ENCODE measurements at regions not wholly inside any gene's neighbourhood (a gene's known extent, or its start where the extent isn't known, plus 50 kb on each side); places are given as distances from the start of the nearest gene placed in this dataset.
"Not testable (repeated sequence)": the region's sequence is repeated elsewhere in the genome, so short reads cannot be mapped to it uniquely, and the experiment has no call there.

- DNase-seq (ENCODE audit: low spot score) = no peak
Measured at GRCh38 chr3:20836801-20837200, 650.8 kb upstream of the SGO1 start.

- DNase-seq (ENCODE audit: low spot score) = no peak
Measured at GRCh38 chr3:20832963-20833362, 647.0 kb upstream of the SGO1 start.

- DNase-seq (ENCODE audit: low spot score) = no peak
Measured at GRCh38 chr3:20822251-20822650, 636.2 kb upstream of the SGO1 start.

- DNase-seq (ENCODE audit: low spot score) = not testable (repeated sequence)
Measured at GRCh38 chr3:20820872-20821271, 634.9 kb upstream of the SGO1 start.

GRCh38 chr3:20811631-20812030, 625.6 kb upstream of the SGO1 start:
- no peak for DNase-seq (ENCODE audit: low spot score)

- no peak for DNase-seq (ENCODE audit: low spot score)
Measured at GRCh38 chr3:20811006-20811405, 625.0 kb upstream of the SGO1 start.

GRCh38 chr3:20810555-20810954, 624.5 kb upstream of the SGO1 start:
- DNase-seq (ENCODE audit: low spot score) = no peak

- DNase-seq (ENCODE audit: low spot score) = no peak
Measured at GRCh38 chr3:20809356-20809755, 623.4 kb upstream of the SGO1 start.

- DNase-seq (ENCODE audit: low spot score) = no peak
Measured at GRCh38 chr3:20808864-20809263, 622.9 kb upstream of the SGO1 start.

GRCh38 chr3:20798666-20799065, 612.7 kb upstream of the SGO1 start:
- no peak for DNase-seq (ENCODE audit: low spot score)

- DNase-seq (ENCODE audit: low spot score) = no peak
Measured at GRCh38 chr3:20787005-20787404, 601.0 kb upstream of the SGO1 start.

GRCh38 chr3:20776692-20777091, 590.7 kb upstream of the SGO1 start:
- no peak for DNase-seq (ENCODE audit: low spot score)

- DNase-seq (ENCODE audit: low spot score) = no peak
Measured at GRCh38 chr3:20776286-20776685, 590.3 kb upstream of the SGO1 start.

GRCh38 chr3:20773320-20773984, 587.4 kb upstream of the SGO1 start:
- no peak for DNase-seq (ENCODE audit: low spot score)

- DNase-seq (ENCODE audit: low spot score) = no peak
Measured at GRCh38 chr3:20772869-20773268, 586.9 kb upstream of the SGO1 start.

- peak; percentile 50 for DNase-seq (ENCODE audit: low spot score)
Measured at GRCh38 chr3:20769430-20769829, 583.4 kb upstream of the SGO1 start.

- no peak for DNase-seq (ENCODE audit: low spot score)
Measured at GRCh38 chr3:20760981-20761380, 575.0 kb upstream of the SGO1 start.

GRCh38 chr3:20752416-20752815, 566.4 kb upstream of the SGO1 start:
- DNase-seq (ENCODE audit: low spot score) = no peak

- DNase-seq (ENCODE audit: low spot score) = no peak
Measured at GRCh38 chr3:20751296-20751695, 565.3 kb upstream of the SGO1 start.

- DNase-seq (ENCODE audit: low spot score) = no peak
Measured at GRCh38 chr3:20747741-20748140, 561.7 kb upstream of the SGO1 start.

GRCh38 chr3:20743553-20744321, 557.7 kb upstream of the SGO1 start:
- no peak for DNase-seq (ENCODE audit: low spot score)

GRCh38 chr3:20742903-20743552, 557.0 kb upstream of the SGO1 start:
- no peak for DNase-seq (ENCODE audit: low spot score)

- DNase-seq (ENCODE audit: low spot score) = no peak
Measured at GRCh38 chr3:20741381-20741780, 555.4 kb upstream of the SGO1 start.

All from SK-N-DZ (cell line).